GM18858 (cell line): ENCODE measurements at regions not wholly inside any gene's neighbourhood (a gene's known extent, or its start where the extent isn't known, plus 50 kb on each side); places are given as distances from the start of the nearest gene placed in this dataset.

Experiments used
- ATAC-seq: cut with Tn5 transposase; IDR thresholded peaks from one replicate; pipeline ENCODE4 v1.9.1; 2021; ENCODE audit not compliant: unreplicated experiment

- no peak for ATAC-seq
Observed at GRCh38 chr12:69094606-69095216, 144.7 kb upstream of the CPSF6 start.

- no peak for ATAC-seq
Observed at GRCh38 chr12:69095765-69096477, 143.4 kb upstream of the CPSF6 start.

- ATAC-seq, result no peak
Observed at GRCh38 chr12:69096669-69097335, 142.6 kb upstream of the CPSF6 start.

- ATAC-seq, result no peak
Observed at GRCh38 chr12:69097619-69098368, 141.6 kb upstream of the CPSF6 start.

- ATAC-seq, result no peak
Observed at GRCh38 chr12:69099201-69099837, 140.1 kb upstream of the CPSF6 start.

- ATAC-seq, result no peak
Observed at GRCh38 chr12:69101505-69101904, 137.9 kb upstream of the CPSF6 start.

- no peak for ATAC-seq
Observed at GRCh38 chr12:69102856-69103255, 136.5 kb upstream of the CPSF6 start.

GRCh38 chr12:69105101-69105962, 134.0 kb upstream of the CPSF6 start:
- no peak for ATAC-seq

GRCh38 chr12:69106482-69107118, 132.8 kb upstream of the CPSF6 start:
- ATAC-seq, result no peak

- no peak for ATAC-seq
Observed at GRCh38 chr12:69107541-69107940, 131.8 kb upstream of the CPSF6 start.

GRCh38 chr12:69108037-69108436, 131.3 kb upstream of the CPSF6 start:
- ATAC-seq, result no peak

GRCh38 chr12:69112616-69113015, 126.8 kb upstream of the CPSF6 start:
- ATAC-seq, result no peak

GRCh38 chr12:69115099-69115498, 124.3 kb upstream of the CPSF6 start:
- ATAC-seq, result no peak

- ATAC-seq, result no peak
Observed at GRCh38 chr12:69115951-69116350, 123.4 kb upstream of the CPSF6 start.

GRCh38 chr12:69117566-69118266, 121.7 kb upstream of the CPSF6 start:
- ATAC-seq, result no peak

- ATAC-seq, result no peak
Observed at GRCh38 chr12:69118516-69118915, 120.9 kb upstream of the CPSF6 start.

GRCh38 chr12:69119770-69120169, 119.6 kb upstream of the CPSF6 start:
- no peak for ATAC-seq

GRCh38 chr12:69120354-69120753, 119.0 kb upstream of the CPSF6 start:
- no peak for ATAC-seq

- ATAC-seq, result no peak
Observed at GRCh38 chr12:69123311-69123710, 116.1 kb upstream of the CPSF6 start.
